Sigmoid colon (tissue), 4 donors: ENCODE measurements at regions not wholly inside any gene's neighbourhood (a gene's known extent, or its start where the extent isn't known, plus 50 kb on each side); places are given as distances from the start of the nearest gene placed in this dataset.
"Not testable (repeated sequence)": the region's sequence is repeated elsewhere in the genome, so short reads cannot be mapped to it uniquely, and the experiment has no call there.

Experiments
- CTCF ChIP-seq, 4 experiments: fragments of 450-650 bp in 3 of 4; fragments of 200-600 bp in 1 of 4; IDR thresholded peaks; one replicate each; pipeline ENCODE4 v1.5.1; 2016 to 2019; ENCODE audit warnings: antibody characterized with exemption in 4 of 4, mild to moderate bottlenecking in 3 of 4, moderate library complexity in 2 of 4
- POLR2A ChIP-seq, 2 donors: fragments of 450-650 bp; IDR thresholded peaks; one replicate each; pipeline ENCODE4 v1.6.1; 2016; ENCODE audit warnings: antibody characterized with exemption in 2 of 2, mild to moderate bottlenecking in 2 of 2, moderate library complexity in 2 of 2
- POLR2AphosphoS5 ChIP-seq, 4 donors: sonication (generic); formaldehyde crosslinking; IDR thresholded peaks; one replicate each; pipeline ENCODE4 v1.6.1; 2017; ENCODE audit warnings: antibody characterized with exemption in 4 of 4

- not testable (repeated sequence) for TF ChIP-seq CTCF, POLR2AphosphoS5, POLR2A (IDR thresholded peaks at IDR 0.05)
Measured at GRCh38 chr1:163592623-163593022, 270.9 kb downstream of the NUF2 start.
